ENCODE measurements at regions not wholly inside any gene's neighbourhood (a gene's known extent, or its start where the extent isn't known, plus 50 kb on each side); places are given as distances from the start of the nearest gene placed in this dataset.
"Not testable (repeated sequence)": the region's sequence is repeated elsewhere in the genome, so short reads cannot be mapped to it uniquely, and the experiment has no call there.

DNA sequence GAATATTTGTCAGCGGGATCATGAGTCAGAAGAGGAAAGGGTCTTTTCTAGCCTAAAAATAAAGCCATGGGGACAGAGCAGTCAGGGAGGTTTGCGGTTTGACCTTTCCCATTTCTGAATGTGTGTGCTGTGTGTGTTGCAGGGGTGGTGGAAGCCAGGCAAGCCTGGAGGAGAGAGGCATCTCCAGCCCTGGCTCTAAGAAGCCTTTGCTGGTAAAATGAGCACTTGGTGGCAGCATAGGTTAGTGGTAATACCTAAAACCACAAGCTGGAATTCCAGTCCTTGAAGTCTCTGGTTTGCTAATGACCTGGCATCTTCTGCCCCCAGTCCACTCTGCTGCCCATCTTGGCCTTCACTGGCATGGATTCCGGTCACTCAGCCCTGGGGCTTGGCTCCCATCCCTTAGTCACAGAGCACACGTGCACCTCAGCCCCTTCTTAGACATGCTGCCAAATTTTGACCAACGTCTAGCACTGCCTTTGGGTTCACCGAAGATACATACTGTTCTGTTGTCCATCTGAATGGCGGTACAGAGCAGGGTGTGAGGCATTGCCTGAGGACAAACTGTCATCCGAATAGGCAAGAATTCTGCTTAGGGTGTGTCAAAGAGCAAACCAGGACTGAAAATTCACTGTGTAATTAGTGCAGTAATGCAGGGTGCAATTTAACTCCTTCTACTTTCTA, 52.7 kb downstream of the KCNA5 start:
- DNase-seq (ENCODE audit: insufficient read length, low spot score) (peak; percentile 67), FAIRE-seq (peak; percentile 89)
- TF ChIP-seq POLR2A (IDR thresholded peaks at IDR 0.05; ENCODE audit: low read depth, low read length), result no peak

DNA sequence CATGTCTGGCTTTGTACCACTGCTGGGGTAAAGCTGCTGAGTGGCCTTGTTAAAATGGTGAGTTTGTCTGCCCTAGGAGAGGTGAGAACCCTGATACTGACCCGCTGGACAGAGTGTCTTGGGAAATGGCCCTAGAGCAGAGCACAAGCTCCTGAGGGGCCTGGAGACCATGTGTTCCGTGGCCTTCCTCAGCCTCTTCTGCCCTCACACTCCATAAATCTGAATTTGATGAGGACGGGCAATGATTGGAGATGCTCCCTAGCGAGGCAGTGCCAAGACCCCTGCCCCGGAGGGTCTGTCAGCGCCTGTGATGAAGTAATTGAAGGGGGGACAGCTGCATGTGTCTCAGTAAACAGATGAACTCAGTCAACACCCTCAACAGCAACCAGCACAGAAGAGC, 54.1 kb downstream of the KCNA5 start:
- FAIRE-seq, result no peak
- TF ChIP-seq POLR2A (IDR thresholded peaks at IDR 0.05; ENCODE audit: low read depth, low read length), result no peak
- DNase-seq (ENCODE audit: insufficient read length, low spot score), result no peak

DNA sequence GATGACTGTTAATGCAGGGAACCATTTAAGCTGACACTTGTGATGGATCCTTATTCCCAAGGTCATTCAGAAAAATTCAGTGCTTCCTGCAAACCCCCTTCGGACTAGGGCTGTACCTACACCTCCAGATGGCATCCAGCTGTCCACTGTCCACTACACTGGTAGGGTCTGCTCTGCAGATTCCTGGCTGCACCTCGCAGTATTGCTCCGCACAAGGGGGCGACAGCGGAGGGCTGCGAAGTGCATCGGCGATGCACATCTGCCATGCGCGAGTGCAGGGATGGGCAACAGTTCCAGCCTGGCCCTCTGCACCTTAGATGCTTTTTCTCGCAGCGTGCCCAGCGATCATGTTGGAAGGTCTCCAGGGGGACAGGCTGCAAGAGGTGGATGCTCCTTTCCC, 55.5 kb downstream of the KCNA5 start:
- no peak for TF ChIP-seq POLR2A (IDR thresholded peaks at IDR 0.05; ENCODE audit: low read depth, low read length)
- DNase-seq (ENCODE audit: insufficient read length, low spot score), result no peak
- no peak for FAIRE-seq

DNA sequence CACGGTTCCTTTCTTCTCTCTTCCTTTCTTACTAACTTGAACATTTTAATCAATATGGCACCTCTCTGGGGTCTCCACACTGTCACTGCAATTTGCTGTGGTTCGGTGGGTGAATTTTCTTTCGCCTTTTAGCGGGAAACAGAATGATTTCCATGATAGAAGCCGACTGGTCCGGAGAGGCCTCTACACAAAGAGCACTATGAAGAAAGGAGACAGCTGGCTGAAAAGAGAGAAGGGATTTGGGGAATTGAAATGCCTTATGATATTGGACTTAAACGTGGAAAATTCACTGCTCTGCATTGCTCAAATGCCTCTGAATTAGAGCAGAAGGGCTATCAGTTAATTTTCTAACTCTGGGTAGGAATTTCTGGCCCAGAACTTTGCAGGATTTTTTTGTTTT, 55.9 kb downstream of the KCNA5 start:
- no peak for DNase-seq (ENCODE audit: insufficient read length, low spot score)
- TF ChIP-seq POLR2A (IDR thresholded peaks at IDR 0.05; ENCODE audit: low read depth, low read length), result no peak
- no peak for FAIRE-seq

DNA sequence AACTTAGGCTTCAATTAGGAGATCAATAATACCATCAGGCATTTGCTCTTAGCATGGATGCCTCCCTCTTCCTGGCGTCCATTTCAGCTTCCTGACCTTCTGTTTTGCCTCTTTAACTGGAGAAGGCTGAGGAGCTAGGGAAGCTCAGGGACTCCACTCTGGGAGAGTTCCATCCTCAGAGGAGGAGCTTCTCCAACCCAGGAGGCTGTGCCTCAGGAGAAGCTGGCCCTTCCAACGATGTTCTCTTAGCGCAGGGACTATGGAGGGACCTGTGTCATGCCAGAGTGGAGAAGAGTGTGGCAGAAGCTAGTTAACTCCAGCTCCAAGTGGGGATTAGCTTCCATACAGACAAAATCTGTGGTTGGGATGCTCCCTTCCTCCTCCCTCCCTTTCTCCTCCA, 58.0 kb downstream of the KCNA5 start:
- DNase-seq (ENCODE audit: insufficient read length, low spot score) (no peak), FAIRE-seq (no peak)
- no peak for TF ChIP-seq POLR2A (IDR thresholded peaks at IDR 0.05; ENCODE audit: low read depth, low read length)

DNA sequence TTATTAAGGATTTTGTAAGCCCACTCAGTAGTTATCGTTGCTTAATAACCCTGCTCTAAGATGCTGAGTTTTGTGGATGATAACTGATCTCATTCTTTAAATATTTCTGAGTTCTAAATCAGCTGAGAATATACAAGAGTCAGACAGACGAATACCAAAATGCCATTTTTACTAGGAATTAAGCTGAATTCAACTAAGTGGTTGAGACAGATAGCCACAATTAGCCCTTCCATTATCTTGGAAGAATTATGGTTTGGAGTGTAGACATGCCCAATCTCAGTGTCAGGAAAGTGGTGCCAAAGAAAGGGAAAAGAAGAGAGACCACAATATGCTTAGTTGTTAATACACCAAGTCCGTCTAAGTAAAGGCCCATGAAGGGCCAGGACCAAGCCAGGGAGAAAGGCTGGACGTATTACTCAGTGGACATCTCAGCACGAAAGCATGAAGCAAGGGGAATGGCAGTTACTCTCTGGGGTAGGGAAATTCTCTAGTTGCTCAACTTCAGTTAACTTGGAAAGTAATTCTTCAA, 58.6 kb downstream of the KCNA5 start:
- no peak for DNase-seq (ENCODE audit: insufficient read length, low spot score)
- no peak for TF ChIP-seq POLR2A (IDR thresholded peaks at IDR 0.05; ENCODE audit: low read depth, low read length)
- FAIRE-seq, result no peak

DNA sequence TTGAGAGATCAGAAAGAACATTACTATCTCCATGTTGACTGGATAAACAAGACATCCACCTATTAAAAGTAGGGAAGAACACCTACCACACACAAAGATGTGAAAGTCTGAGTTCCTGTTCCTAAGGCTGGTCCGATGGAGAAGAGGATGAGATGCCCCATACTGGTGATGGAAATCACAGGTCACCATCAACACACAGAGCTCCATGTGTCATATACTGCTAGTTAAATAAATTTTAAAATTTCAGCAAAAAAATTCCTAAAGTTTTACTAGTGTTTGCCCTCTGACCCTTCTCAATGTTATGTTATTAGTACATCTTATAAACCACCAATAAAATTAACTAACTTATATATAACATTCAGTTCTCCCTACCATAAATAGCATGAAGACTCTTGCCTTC, 59.1 kb downstream of the KCNA5 start:
- TF ChIP-seq POLR2A (IDR thresholded peaks at IDR 0.05; ENCODE audit: low read depth, low read length), result no peak
- DNase-seq (ENCODE audit: insufficient read length, low spot score), result no peak
- FAIRE-seq, result no peak

DNA sequence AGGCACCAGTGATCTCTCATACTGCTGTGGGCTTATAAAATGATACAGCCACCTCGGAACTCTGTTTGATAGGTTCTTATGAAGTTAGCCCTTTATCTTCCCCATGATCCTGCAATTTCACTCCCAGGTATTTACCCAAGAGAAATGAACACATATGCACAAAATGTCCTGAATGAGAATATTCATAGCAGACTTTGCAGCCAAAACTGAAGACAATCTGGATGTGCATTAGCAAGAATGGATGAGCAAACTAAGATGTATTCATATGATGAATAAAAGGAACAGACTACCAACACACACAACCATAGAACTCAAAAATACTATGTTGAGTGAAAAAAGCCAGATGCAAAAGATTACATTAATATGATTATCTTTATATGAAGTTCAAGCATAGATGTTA, 66.7 kb downstream of the KCNA5 start:
- no peak for FAIRE-seq
- TF ChIP-seq POLR2A (IDR thresholded peaks at IDR 0.05; ENCODE audit: low read depth, low read length), result no peak
- DNase-seq (ENCODE audit: insufficient read length, low spot score), result no peak

DNA sequence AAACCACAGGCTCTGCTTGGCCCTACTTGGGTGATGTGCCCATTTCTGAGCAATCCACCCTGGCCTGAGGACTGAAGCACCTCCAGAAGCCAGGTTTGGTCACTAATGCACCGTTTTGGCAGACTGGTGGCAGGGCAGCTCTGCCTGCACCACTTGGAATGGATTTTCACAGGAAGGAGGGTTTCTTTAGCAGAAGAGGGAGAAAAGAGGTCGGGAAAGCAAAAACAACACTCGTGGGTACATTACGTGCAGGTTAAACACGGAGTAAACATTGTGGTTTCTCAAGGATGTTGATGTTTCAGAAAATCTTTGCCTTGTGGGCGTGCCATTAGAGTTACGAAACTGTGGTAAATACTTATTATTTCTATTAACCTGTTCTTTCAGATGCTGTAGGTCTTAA, 70.8 kb downstream of the KCNA5 start:
- FAIRE-seq, result no peak
- no peak for TF ChIP-seq POLR2A (IDR thresholded peaks at IDR 0.05; ENCODE audit: low read depth, low read length)
- no peak for DNase-seq (ENCODE audit: insufficient read length, low spot score)

DNA sequence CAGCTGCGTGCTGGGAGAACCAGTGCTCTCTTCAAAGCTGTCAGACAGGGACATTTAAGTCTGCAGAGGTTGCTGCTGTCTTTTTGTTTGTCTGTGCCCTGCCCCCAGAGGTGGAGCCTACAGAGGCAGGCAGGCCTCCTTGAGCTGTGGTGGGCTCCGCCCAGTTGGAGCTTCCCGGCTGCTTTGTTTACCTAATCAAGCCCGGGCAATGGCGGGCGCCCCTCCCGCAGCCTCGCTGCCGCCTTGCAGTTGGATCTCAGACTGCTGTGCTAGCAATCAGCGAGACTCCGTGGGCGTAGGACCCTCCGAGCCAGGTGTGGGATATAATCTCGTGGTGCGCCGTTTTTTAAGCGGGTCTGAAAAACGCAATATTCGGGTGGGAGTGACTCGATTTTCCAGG, 78.1 kb downstream of the KCNA5 start:
- FAIRE-seq; DNase-seq (ENCODE audit: insufficient read length, low spot score): not testable (repeated sequence)

DNA sequence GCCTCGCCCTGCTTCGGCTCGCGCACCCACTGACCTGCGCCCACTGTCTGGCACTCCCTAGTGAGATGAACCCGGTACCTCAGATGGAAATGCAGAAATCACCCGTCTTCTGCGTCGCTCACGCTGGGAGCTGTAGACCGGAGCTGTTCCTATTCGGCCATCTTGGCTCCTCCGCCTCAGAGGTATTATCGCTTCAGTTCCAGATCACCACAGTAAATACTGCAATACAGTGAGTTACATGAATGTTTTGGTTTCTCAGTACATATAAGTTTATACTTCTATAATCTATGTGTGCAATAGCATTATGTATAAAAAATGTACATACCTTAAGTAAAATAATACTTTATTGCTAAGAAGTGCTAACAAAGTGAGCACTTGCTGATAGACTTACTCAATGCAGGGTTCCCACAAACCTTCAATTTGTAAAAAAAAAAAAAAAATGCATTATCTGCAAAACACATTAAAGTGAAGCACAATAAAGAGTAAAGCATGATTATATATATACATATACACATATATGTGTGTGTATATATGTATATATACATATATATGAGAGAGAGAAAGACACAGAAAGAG, 78.7 kb downstream of the KCNA5 start:
- not testable (repeated sequence) for DNase-seq (ENCODE audit: insufficient read length, low spot score)

DNA sequence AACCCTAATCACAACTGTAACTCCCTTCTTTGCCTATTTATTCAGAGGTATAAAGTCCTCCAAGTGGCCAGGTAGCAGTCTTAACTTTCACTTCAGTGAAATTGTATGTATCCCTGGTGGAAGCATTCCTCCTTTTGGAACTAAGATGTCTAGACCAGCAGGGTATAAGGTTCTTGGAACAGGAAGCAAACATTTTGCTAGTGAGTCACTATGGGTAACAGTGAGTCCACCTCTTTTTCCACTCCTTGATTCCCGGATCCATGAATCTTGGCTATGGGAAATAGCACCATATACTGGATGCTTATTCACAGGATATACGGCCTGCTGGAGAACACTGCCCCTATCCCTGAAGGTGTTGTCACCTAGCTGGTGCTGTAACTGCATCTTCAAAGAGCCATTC, 80.2 kb downstream of the KCNA5 start:
- FAIRE-seq (peak; percentile 97), DNase-seq (ENCODE audit: insufficient read length, low spot score) (peak; percentile 35)
- no peak for TF ChIP-seq POLR2A (IDR thresholded peaks at IDR 0.05; ENCODE audit: low read depth, low read length)

More for the DNA sequence above, 78.7 kb downstream of the KCNA5 start:
- FAIRE-seq, result not testable (repeated sequence)

DNA sequence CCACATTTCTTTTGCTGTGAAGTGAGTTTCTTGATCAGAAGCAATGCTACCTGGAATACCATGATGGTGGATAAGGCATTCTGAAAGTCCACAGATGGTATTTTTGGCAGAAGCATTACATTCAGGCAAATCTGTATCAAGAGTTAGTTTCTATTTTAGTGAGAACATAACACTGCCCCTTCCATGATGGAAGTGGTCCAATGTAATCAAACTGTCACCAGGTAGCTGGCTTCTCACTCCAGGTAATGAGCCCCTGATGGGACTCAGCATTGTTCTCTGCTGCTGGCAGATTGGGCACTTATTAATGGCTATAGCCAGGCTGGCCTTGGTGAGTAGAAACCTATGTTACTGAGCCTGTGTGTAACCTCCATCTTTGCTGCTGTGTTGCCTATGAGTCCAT, 80.7 kb downstream of the KCNA5 start:
- FAIRE-seq (no peak), DNase-seq (ENCODE audit: insufficient read length, low spot score) (no peak)
- TF ChIP-seq POLR2A (IDR thresholded peaks at IDR 0.05; ENCODE audit: low read depth, low read length), result no peak

DNA sequence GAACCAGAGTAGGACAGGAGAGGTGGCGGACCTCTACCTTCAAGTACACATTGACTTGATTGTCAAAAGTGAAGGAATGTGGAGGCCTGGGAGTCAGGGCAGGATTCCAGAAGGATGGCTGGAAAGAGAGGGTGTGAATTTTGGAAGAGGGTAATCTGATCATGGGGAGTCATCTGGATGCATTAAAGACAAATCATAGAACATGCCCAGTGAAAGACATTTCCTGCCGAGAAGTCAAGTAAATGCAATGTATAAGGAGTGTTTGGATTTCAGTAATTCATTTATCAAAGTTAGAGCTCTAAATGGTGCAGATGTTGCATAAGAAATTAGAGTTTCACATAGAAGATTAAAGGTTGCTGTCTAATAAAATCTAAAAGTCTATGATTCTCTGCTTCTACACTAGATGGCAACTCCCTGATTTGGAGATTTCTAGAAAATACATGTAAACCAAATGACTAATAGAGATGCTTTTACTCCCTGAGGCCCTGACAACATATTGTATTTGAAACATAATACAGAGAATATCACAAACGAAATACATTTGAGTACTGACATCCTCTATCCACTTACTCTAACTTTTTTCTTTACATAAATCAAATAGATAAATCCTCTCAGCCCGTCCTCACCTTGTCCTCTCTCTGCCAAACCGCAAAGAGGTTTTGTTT, 91.3 kb downstream of the KCNA5 start:
- no peak for FAIRE-seq
- TF ChIP-seq POLR2A (IDR thresholded peaks at IDR 0.05; ENCODE audit: low read depth, low read length), result no peak

DNA sequence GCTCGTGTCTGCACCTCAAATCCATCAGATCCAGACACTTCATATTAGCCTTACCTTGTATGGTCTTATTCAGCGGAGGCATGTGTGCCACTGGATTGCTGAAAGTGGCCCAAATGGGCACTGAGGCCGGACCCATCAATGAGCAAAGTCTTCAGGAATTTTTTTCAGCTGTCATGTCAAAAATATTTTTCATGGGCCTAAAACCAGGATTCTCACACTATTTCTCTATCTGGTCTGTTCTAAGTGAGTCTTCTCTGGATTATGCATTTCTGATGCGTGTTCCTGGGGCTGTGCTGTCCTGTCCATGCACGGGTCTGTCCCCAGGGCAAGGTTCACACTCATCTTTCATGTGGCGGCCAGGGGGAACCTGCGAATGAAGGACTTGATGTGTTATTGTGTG, 94.6 kb downstream of the KCNA5 start:
- FAIRE-seq, result no peak
- TF ChIP-seq POLR2A (IDR thresholded peaks at IDR 0.05; ENCODE audit: low read depth, low read length), result no peak
- DNase-seq (ENCODE audit: insufficient read length, low spot score), result no peak

More for the DNA sequence above, 91.3 kb downstream of the KCNA5 start:
- no peak for DNase-seq (ENCODE audit: insufficient read length, low spot score)
